Gastrocnemius medialis (tissue), 4 donors: ENCODE measurements at regions not wholly inside any gene's neighbourhood (a gene's known extent, or its start where the extent isn't known, plus 50 kb on each side); places are given as distances from the start of the nearest gene placed in this dataset.

ENCODE experiments used
- ATAC-seq, 2 donors: fragments of 150-250 bp; one replicate each; pipeline ENCODE4 v1.9.1; 2016
- DNase-seq, 2 donors: peaks; one replicate each; pipeline ENCODE4 v3.0.0-alpha.2; 2019
- H3K27ac ChIP-seq, 4 donors: fragments of 200-600 bp; sonication (generic); 1 replicate in 1 of 4; 2 replicates in 3 of 4; pipeline ENCODE4 v1.5.1; 2016 to 2018; ENCODE audit warnings: mild to moderate bottlenecking in 2 of 4, moderate library complexity in 1 of 4
- H3K27me3 ChIP-seq, 3 donors: fragments of 200-600 bp; sonication (generic) in 2 of 3; 1 replicate in 1 of 3; 2 replicates in 2 of 3; pipeline versions ENCODE4 v1.5.1 to v1.6.0; 2016 to 2019; ENCODE audit warnings: mild to moderate bottlenecking in 1 of 3, moderate library complexity in 1 of 3
- H3K36me3 ChIP-seq, 2 donors: fragments of 200-600 bp; sonication (generic) in 1 of 2; one replicate each; pipeline ENCODE4 v1.5.1; 2017 to 2018
- H3K4me1 ChIP-seq, 2 donors: fragments of 200-600 bp; sonication (generic) in 1 of 2; one replicate each; pipeline ENCODE4 v1.5.1; 2016 to 2017; ENCODE audit warnings: mild to moderate bottlenecking in 2 of 2
- H3K4me3 ChIP-seq, 4 donors: fragments of 200-600 bp; sonication (generic) in 3 of 4; 1 replicate in 1 of 4; 2 replicates in 3 of 4; pipeline ENCODE4 v1.5.1; 2016 to 2019; ENCODE audit warnings: mild to moderate bottlenecking in 2 of 4
- H3K9me3 ChIP-seq, 3 donors: fragments of 200-600 bp; sonication (generic) in 2 of 3; 1 replicate in 1 of 3; 2 replicates in 2 of 3; pipeline ENCODE4 v1.5.1; 2016 to 2019
- CTCF ChIP-seq, 5 experiments: fragments of 450-650 bp in 3 of 5; fragments of 200-600 bp in 2 of 5; sonication (generic) in 2 of 5; IDR thresholded peaks in 4 of 5; conservative IDR thresholded peaks in 1 of 5; 1 replicate in 4 of 5; 2 replicates in 1 of 5; pipeline ENCODE4 v1.5.1; 2016 to 2019; ENCODE audit warnings: antibody characterized with exemption in 5 of 5, mild to moderate bottlenecking in 3 of 5, moderate library complexity in 3 of 5
- POLR2A ChIP-seq, 2 donors: fragments of 450-650 bp; IDR thresholded peaks; one replicate each; pipeline ENCODE4 v1.6.1; 2017; ENCODE audit warnings: antibody characterized with exemption in 2 of 2, mild to moderate bottlenecking in 2 of 2, moderate library complexity in 2 of 2
- in situ Hi-C, 4 donors: fragments of 200-750 bp; cut with MboI; loops; one replicate each; pipeline versions ENCODE4 v1.15.0 to v1.8.0; 2017; ENCODE audit warnings: low sequenced_read_pairs in 4 of 4
- intact Hi-C: fragments of 100-400 bp; cut with DNase I; formaldehyde crosslinking; loops from one replicate; pipeline ENCODE4 v1.15.1; 2023; ENCODE audit warnings: low total_unique reads

- DNase-seq, result no peak
- Histone ChIP-seq H3K27me3 (no peaks in the 10 kb centered on the region), H3K36me3 (no peaks in the 10 kb centered on the region), H3K9me3 (no peaks in the 10 kb centered on the region), H3K27ac (no peak overlapping the region), H3K4me3 (no peak overlapping the region), H3K4me1 (peaks cover 8 to 20% of the 10 kb centered on the region in 2 donors)
- intact Hi-C loops, result no loop called here
- in situ Hi-C loops, result loop anchor here (5.0 to 25.0 kb wide), 5 partner anchors 104 to 282 kb away; partner anchors contain the start of gene SPRY1 (in 1 of the 4)
- no peak for TF ChIP-seq POLR2A (IDR thresholded peaks at IDR 0.05)
- no peak for TF ChIP-seq CTCF (IDR thresholded peaks at IDR 0.05 in 4 of 5, conservative IDR thresholded peaks at IDR 0.05 in 1 of 5)
- ATAC-seq, result no peak
Observed at GRCh38 chr4:123666486-123666885, 269.9 kb downstream of the SPRY1 start.

GRCh38 chr4:123667496-123667895, 270.9 kb downstream of the SPRY1 start:
- intact Hi-C loops, result no loop called here
- Histone ChIP-seq H3K27ac (no peak overlapping the region), H3K27me3 (no peaks in the 10 kb centered on the region), H3K9me3 (no peaks in the 10 kb centered on the region), H3K36me3 (no peaks in the 10 kb centered on the region), H3K4me3 (no peak overlapping the region), H3K4me1 (peaks cover 8 to 13% of the 10 kb centered on the region in 2 donors)
- no peak for ATAC-seq
- in situ Hi-C loops, result loop anchor here (5.0 to 25.0 kb wide), 5 partner anchors 105 to 283 kb away; partner anchors contain the start of gene SPRY1 (in 1 of the 4)
- no peak for TF ChIP-seq CTCF (IDR thresholded peaks at IDR 0.05 in 4 of 5, conservative IDR thresholded peaks at IDR 0.05 in 1 of 5)
- no peak for TF ChIP-seq POLR2A (IDR thresholded peaks at IDR 0.05)
- no peak for DNase-seq

GRCh38 chr4:123667991-123668390, 271.4 kb downstream of the SPRY1 start:
- no peaks in the 10 kb centered on the region for H3K36me3 ChIP-seq
- peaks cover 3 to 8% of the 10 kb centered on the region in 2 donors for H3K4me1 ChIP-seq
- in situ Hi-C loops, result loop anchor here (5.0 to 25.0 kb wide), 5 partner anchors 106 to 283 kb away; partner anchors contain the start of gene SPRY1 (in 1 of the 4)
- peak overlapping the region in 1 of 4 donors; percentile 41 for H3K27ac ChIP-seq
- no peaks in the 10 kb centered on the region for H3K9me3 ChIP-seq
- ATAC-seq (no peak), DNase-seq (no peak)
- H3K27me3 ChIP-seq, result no peaks in the 10 kb centered on the region
- intact Hi-C loops, result no loop called here
- H3K4me3 ChIP-seq, result no peak overlapping the region
- no peak for TF ChIP-seq CTCF (IDR thresholded peaks at IDR 0.05 in 4 of 5, conservative IDR thresholded peaks at IDR 0.05 in 1 of 5)
- TF ChIP-seq POLR2A (IDR thresholded peaks at IDR 0.05), result no peak

- ATAC-seq (no peak), DNase-seq (no peak)
- TF ChIP-seq POLR2A (IDR thresholded peaks at IDR 0.05), result no peak
- no peak for TF ChIP-seq CTCF (IDR thresholded peaks at IDR 0.05 in 4 of 5, conservative IDR thresholded peaks at IDR 0.05 in 1 of 5)
- H3K36me3 ChIP-seq, result no peaks in the 10 kb centered on the region
- peaks cover 12 to 22% of the 10 kb centered on the region in 2 donors for H3K4me1 ChIP-seq
- in situ Hi-C loops (loop anchor here in 2 of 4 donors (25.0 kb wide), 2 partner anchors 110 to 260 kb away; no protein-coding TSS in a partner anchor), intact Hi-C loops (loop anchor here (5.0 to 10.0 kb wide), 2 partner anchors 155 to 223 kb away; no protein-coding TSS in a partner anchor)
- peak overlapping the region in 2 of 4 donors; percentile 15 to 70 for H3K27ac ChIP-seq
- H3K27me3 ChIP-seq, result no peaks in the 10 kb centered on the region
- H3K9me3 ChIP-seq, result no peaks in the 10 kb centered on the region
- H3K4me3 ChIP-seq, result peak overlapping the region in 1 of 4 donors; percentile 6
Observed at GRCh38 chr4:123671636-123672404, 275.2 kb downstream of the SPRY1 start.
